Thoracic aorta (tissue), 2 donors: ENCODE measurements at regions not wholly inside any gene's neighbourhood (a gene's known extent, or its start where the extent isn't known, plus 50 kb on each side); places are given as distances from the start of the nearest gene placed in this dataset.

ENCODE experiments used
- ATAC-seq: fragments of 150-250 bp; one replicate; pipeline ENCODE4 v1.8.0; 2017; ENCODE audit warnings: low read depth; ENCODE audit not compliant: insufficient number of reproducible peaks, low FRiP score
- DNase-seq: peaks from one replicate; pipeline ENCODE4 v3.0.0-alpha.2; 2020; ENCODE audit warnings: low spot score
- H3K27ac ChIP-seq, 2 donors: fragments of 200-600 bp; sonication (generic); 1 replicate in 1 of 2; 2 replicates in 1 of 2; pipeline ENCODE4 v1.5.1; 2016; ENCODE audit warnings: mild to moderate bottlenecking in 2 of 2, moderate library complexity in 2 of 2
- H3K27me3 ChIP-seq: fragments of 200-600 bp; sonication (generic); replicated peaks from 2 replicates; pipeline ENCODE4 v1.6.0; 2016; ENCODE audit warnings: mild to moderate bottlenecking; ENCODE audit not compliant: insufficient read depth
- H3K36me3 ChIP-seq: fragments of 200-600 bp; sonication (generic); one replicate; pipeline ENCODE4 v1.5.1; 2016
- H3K4me1 ChIP-seq, 2 donors: fragments of 200-600 bp; sonication (generic); 1 replicate in 1 of 2; 2 replicates in 1 of 2; pipeline versions ENCODE4 v1.5.1 to v1.6.0; 2016; ENCODE audit warnings: low read depth in 2 of 2, mild to moderate bottlenecking in 1 of 2; ENCODE audit not compliant: control insufficient read depth in 1 of 2
- H3K4me3 ChIP-seq: fragments of 200-600 bp; sonication (generic); 2 replicates; pipeline ENCODE4 v1.5.1; 2016; ENCODE audit warnings: mild to moderate bottlenecking
- H3K9me3 ChIP-seq: fragments of 200-600 bp; sonication (generic); 2 replicates; pipeline ENCODE4 v1.5.1; 2016
- CTCF ChIP-seq: fragments of 200-600 bp; sonication (generic); IDR thresholded peaks from one replicate; pipeline ENCODE4 v1.5.1; 2019; ENCODE audit warnings: antibody characterized with exemption

GRCh38 chr12:85575120-85576096, 260.8 kb downstream of the RASSF9 start:
- no peaks in the 10 kb centered on the region for H3K4me1 ChIP-seq
- no peaks in the 10 kb centered on the region for H3K9me3 ChIP-seq
- no peaks in the 10 kb centered on the region for H3K36me3 ChIP-seq
- H3K27ac ChIP-seq = no peak overlapping the region
- TF ChIP-seq CTCF = peak; percentile 52
- H3K4me3 ChIP-seq = no peak overlapping the region
- H3K27me3 ChIP-seq = no peaks in the 10 kb centered on the region
- DNase-seq (no peak), ATAC-seq (no peak)

GRCh38 chr12:85580562-85581168, 255.5 kb downstream of the RASSF9 start:
- Histone ChIP-seq H3K9me3 (no peaks in the 10 kb centered on the region), H3K27me3 (no peaks in the 10 kb centered on the region), H3K27ac (no peak overlapping the region), H3K4me1 (no peaks in the 10 kb centered on the region), H3K4me3 (no peak overlapping the region), H3K36me3 (no peaks in the 10 kb centered on the region)
- ATAC-seq = no peak
- no peak for TF ChIP-seq CTCF
- DNase-seq = no peak

GRCh38 chr12:85587158-85587557, 249.1 kb downstream of the RASSF9 start:
- no peaks in the 10 kb centered on the region for H3K4me1 ChIP-seq
- no peak overlapping the region for H3K27ac ChIP-seq
- H3K9me3 ChIP-seq = no peaks in the 10 kb centered on the region
- no peak for TF ChIP-seq CTCF
- H3K36me3 ChIP-seq = no peaks in the 10 kb centered on the region
- ATAC-seq = no peak
- DNase-seq = no peak
- no peaks in the 10 kb centered on the region for H3K27me3 ChIP-seq
- H3K4me3 ChIP-seq = no peak overlapping the region

GRCh38 chr12:85588221-85588620, 248.0 kb downstream of the RASSF9 start:
- Histone ChIP-seq H3K36me3 (no peaks in the 10 kb centered on the region), H3K4me1 (no peaks in the 10 kb centered on the region), H3K27ac (no peak overlapping the region), H3K27me3 (no peaks in the 10 kb centered on the region), H3K9me3 (no peaks in the 10 kb centered on the region), H3K4me3 (no peak overlapping the region)
- ATAC-seq = no peak
- no peak for DNase-seq
- TF ChIP-seq CTCF = no peak

DNA sequence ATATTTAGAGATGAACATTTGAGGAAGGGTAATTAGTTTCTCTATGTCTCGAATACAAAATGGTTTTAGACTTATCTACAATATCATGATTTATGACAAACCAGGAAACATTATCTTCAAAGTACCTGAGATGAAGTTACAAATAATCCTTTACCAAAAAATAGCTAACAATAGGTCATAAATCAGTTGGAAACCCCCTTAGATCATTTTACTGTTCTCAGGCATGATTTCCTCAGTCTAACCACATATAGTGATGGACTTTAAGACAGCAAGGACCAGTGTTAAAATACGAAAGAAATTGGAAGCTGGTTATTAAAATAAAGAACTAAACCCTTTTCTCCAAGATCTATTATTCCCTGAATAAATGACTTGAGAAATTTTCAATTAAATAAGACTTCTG, 235.4 kb downstream of the RASSF9 start:
- Histone ChIP-seq H3K4me3 (no peak overlapping the region), H3K9me3 (no peaks in the 10 kb centered on the region), H3K27ac (no peak overlapping the region), H3K27me3 (no peaks in the 10 kb centered on the region), H3K36me3 (no peaks in the 10 kb centered on the region), H3K4me1 (no peaks in the 10 kb centered on the region)
- ATAC-seq = no peak
- TF ChIP-seq CTCF = no peak
- no peak for DNase-seq
